EH (cell line): ENCODE measurements at regions not wholly inside any gene's neighbourhood (a gene's known extent, or its start where the extent isn't known, plus 50 kb on each side); places are given as distances from the start of the nearest gene placed in this dataset.

ENCODE experiments used
- DNase-seq: peaks from one replicate; pipeline ENCODE4 v3.0.0-alpha.2; 2015; ENCODE audit warnings: low read depth

GRCh38 chr7:130929896-130930659, 196.1 kb upstream of the KLF14 start:
- DNase-seq, result no peak

DNA sequence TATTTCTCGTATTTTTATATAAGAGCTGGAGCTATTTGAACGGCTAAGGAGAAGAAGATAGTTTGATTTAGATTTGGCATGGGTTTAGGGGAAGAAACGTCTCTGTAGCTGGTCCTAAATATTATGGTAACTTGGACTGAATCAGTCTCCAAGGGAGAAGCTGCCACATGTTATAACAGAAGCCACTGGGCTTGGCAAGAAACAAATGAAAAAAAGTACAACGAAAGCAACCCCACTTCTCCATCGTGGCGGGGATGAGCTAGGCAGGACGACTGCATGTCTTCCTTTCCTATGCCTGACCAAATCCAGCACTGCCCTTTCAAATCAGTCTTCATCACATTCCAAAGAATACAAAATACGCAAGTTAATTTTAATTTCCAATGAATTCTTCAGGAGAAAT, 196.7 kb upstream of the KLF14 start:
- DNase-seq, result no peak

GRCh38 chr7:130931423-130931822, 197.4 kb upstream of the KLF14 start:
- no peak for DNase-seq

DNA sequence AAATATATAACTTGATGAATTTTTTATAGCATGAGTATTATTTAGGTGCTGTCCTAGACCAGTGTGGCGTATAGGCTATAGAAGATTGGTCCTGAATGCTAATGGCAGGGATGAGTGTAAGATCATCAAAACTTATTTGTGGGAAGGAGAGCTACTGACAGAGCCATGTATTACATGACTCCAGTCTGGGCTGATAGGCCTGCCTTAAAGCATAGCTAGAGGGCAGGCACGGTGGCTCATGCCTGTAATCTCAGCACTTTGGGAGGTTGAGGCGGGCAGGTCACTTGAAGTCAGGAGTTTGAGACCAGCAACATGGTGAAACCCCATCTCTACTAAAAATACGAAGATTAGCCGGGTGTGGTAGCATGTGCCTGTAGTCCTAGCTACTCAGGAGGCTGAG, 198.1 kb upstream of the KLF14 start:
- no peak for DNase-seq

- DNase-seq, result no peak
Measured at GRCh38 chr7:130932667-130933432, 198.8 kb upstream of the KLF14 start.

DNA sequence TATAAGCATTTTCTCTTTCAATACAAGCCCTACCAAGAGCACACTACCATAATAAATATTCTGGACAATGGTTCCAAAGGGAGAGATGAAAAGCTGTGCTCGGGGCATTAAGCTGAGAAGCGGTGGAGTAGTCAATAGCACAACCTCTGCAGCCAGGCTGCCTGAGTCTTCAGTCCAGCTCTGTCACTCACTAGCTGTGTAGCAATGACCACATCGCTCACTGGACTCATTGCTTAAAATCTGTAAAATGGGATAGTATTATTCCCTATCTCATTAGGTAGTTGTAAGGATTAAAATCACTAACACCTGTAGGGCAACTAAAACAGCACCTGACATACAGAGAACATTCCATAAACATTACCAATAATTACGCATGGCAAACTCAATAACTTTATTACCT, 199.9 kb upstream of the KLF14 start:
- DNase-seq, result no peak

- DNase-seq, result no peak
Measured at GRCh38 chr7:130935564-130936157, 201.7 kb upstream of the KLF14 start.

DNA sequence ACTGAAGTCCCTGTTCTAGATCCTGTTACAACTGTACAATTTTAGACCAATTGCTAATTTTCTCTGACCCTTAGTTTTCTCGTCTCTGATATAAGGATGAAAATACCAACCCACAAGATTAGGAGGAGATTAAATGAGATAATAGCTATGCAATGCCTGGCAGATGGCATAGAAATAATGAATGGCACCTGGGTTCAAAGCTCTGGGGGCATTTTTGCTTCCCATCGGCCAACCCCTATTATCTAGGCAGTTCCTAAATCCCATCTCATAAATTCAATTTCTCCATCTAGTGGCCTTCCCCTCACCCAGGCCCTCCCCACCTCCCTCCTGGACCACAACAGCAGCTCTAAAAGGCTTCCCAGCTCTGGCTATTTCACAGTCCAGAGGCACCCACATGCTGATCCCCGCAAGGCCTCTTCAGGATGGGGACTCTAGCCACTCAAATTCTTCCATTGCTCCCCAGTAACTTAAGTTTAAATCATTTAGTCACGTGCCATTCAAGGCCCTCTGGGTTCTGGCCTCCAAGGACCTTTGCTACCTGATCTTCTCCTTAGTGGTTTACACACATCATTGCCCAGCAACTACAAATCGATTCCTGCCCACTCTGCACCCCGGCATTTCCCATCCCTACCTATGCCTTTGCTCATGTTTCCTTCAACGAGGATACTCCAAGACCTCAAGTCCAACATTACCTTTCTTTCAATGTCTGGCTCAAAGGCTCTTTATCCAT, 202.4 kb upstream of the KLF14 start:
- DNase-seq, result no peak

DNA sequence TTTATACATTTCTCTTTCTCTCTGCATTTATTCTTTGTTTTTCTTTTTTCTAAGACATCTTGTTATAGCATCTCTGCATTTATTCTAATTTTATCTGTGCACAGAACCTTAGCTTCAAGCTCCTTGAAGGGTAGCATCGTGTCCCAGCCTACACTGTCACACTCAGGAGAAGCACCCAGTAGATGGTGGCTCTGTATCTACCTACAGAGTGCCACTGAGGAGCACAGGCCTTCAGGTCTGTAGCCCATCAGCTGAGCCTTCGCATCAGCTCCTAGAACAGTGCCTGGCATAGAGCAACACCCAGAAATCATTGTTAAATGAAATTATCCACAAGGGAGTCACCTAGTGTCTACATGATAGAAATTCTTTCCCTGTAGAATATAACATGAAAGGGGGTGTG, 203.0 kb upstream of the KLF14 start:
- no peak for DNase-seq

DNA sequence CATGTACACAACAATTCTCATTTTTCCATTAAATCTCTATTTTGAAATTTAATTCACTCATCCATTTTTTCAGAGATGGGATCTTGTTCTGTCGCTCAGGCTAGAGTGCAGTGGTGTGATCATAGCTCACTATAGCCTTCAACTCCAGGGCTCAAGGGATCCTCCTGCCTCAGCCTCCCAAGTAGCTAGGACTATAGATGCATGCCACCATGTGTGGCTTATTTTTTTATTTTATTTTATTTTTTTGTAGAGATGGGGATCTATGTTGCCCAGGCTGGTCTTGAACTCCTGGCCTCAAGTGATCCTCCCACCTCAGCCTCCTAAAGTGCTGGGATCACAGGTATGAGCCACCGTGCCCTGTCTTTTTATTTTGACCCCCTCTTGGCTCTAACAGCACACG, 203.8 kb upstream of the KLF14 start:
- DNase-seq, result no peak

- peak; percentile 43 for DNase-seq
Measured at GRCh38 chr7:130938661-130939060, 204.7 kb upstream of the KLF14 start.

DNA sequence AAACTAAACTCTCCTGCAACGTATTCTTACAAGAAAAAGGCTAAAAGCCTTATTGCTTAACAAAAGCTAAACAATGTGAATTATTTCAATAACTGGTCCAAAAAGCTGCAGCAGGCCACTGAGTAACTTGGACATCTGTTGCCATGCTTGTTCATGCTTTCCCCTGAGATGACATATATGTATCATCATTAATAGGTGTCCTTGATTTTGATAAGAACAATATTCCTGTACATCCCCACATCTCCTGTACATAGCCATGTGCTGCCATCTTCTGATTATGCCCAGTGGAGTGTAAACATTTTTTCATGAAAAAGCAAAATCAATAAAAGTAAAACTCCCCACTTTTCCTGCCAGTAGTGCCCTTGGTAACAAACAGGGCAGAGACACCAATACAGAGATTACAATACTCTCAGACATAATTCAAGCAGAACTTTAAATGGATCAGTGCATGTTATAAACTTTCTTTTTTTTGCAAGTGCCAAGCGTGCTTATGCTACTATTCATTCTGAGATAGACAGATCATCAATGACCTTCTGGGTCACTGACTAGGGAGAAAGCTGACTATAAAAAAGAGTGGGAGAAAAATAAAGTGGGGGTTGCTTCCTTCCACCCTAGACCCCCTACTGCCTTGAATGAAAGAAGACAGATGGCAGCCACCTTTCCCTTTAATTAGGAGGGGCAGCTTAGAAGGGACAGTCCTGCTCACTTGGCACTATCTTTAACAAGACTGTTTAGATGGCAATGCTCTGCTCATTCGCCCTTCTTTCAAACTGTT, 205.5 kb upstream of the KLF14 start:
- peak; percentile 60 for DNase-seq

DNA sequence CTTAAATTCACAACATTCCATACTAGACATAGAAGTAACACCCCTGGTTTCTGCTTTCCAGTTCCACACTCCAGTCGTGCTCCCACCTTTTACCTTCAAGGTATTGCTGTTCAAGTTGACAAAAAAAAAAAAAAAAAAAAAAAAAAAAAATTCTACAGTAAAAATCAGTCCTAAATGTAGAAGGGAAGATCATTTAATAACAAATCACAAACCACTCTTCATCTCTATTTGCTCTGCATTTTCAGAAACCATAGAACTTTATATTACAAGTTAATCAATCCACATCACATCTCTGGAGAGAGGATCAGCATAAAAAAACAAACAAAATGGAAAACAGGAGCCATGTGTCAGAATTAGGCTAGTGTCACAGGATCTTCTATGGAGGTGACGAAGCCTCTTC, 206.3 kb upstream of the KLF14 start:
- no peak for DNase-seq

- no peak for DNase-seq
Measured at GRCh38 chr7:130940907-130941306, 206.9 kb upstream of the KLF14 start.

DNA sequence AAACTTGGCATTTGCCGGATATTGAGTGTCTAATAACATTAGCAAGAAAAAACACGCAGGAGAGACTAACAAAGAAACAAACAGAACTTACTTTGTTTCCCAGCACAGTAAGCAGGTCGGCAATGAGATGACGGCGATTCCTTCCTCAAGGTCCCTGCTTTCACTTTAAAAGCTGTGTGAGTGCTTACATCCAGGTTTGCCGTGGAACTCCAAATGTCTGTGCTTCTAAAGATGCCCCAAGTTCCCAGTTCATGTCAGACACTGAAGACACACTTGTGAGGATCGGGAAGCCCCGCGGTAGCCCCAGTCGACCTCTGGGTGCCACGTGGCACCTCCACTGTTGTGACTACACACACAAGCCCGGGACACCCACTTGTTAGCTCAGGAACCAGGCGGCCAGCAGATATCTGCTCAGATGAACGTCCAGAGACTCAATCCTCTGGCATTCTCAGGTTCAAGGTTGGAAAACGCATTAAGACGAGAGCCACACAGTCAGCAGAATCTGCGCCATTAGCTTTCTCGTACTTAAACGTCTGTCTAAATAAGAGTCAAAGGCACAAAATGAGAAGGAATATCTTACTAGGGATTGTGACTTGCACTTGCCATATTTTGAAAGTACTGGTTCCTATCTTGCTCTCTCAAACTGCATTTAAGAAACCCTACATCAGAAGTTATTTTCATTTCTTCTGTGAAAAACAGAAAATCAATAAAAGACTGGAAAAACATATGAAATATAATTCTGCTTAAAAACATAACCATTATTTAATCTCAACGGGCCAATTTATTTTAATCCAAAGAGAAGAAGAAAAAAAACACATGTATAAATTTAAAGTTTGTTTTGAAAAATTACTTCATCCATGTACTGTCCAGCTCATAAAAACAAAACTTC, 207.6 kb upstream of the KLF14 start:
- peak; percentile 71 for DNase-seq

DNA sequence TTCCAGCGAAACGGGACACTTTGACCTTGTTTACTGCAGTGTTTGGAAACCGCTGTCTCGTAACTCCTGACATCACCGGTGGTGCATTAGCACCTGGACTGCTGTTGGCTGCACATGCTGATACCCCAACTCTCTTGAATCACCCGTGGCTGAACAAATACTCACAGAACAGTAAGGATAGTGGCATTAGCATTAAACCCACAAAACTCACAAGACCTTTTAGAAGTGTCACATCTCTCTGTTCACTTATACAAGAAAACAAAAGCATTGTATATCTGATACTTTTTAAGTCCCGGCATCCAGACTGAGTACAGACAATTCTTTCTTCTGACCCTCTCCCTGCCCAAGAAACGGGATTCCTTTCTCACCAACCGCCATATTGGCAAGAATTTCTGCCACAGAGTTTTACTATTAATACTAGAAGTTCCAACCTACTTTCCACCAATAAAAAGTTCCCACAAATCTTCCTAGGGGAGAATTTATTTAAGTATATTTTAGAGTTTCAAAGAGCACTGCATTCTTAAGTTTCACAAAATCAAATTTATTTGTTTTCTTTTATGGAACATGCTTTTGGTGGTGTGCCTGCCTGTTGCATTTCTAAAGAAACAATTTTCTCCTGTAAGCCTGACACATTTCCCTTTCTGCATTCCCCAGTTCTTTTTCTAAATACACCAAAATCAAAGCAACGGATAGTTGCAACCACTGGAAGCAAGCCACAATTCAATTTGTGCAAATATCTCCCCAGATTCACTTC, 208.4 kb upstream of the KLF14 start:
- DNase-seq, result peak; percentile 41

DNA sequence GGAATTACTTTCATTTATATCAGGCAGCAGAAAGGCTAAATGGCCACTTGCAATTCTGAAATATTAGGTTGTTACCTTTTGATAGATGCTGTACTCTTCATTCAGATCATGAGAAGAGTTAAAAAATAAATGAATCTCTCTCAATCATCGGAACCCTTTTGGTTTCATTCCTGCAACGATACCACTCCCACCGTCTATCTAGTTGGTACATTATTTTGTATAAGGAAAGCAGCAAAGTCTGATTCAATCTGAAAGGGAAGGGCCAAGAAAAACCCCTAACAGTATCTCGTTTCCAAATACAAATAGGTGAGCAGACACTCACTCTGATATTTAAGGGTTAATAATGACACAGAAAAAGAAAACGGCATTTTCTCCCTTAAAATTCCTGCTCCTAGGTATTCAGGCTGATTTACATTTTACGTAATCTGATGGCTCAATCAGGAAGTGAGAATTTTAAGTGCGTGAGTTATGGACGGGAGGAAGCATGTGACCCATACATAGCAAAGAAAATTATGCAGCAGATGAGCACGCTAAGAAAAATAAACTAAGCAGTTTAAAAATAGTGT, 209.4 kb upstream of the KLF14 start:
- peak; percentile 89 for DNase-seq

DNA sequence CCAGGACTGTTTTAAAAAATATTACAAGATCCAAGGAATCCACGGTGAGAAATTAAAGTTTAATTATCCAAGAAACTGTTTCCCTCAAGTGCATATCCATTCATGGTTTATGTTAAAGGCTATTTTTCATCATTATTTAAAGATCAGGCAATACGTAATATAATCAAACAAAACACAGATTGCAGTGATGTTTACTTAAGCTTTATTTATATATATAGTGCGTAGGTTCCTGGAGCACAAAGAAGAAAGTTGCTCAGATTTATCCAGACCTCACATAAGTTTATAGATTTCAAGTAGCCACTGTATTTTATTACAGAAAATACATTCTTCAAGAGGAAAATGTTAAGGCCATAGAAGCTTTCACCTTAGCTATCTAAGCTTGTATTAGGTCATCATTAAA, 210.0 kb upstream of the KLF14 start:
- no peak for DNase-seq

- no peak for DNase-seq
Measured at GRCh38 chr7:130944997-130945396, 211.0 kb upstream of the KLF14 start.

GRCh38 chr7:130945411-130945811, 211.4 kb upstream of the KLF14 start:
- no peak for DNase-seq
